ENCODE measurements at regions not wholly inside any gene's neighbourhood (a gene's known extent, or its start where the extent isn't known, plus 50 kb on each side); places are given as distances from the start of the nearest gene placed in this dataset.

- Histone ChIP-seq H3F3A (ENCODE audit: low read length, unreplicated experiment) (no peaks in the 10 kb centered on the region), H3K9ac (ENCODE audit: low read length) (no peak overlapping the region), H3K27me3 (ENCODE audit: low read length) (no peaks in the 10 kb centered on the region), H3K36me3 (ENCODE audit: low read depth, low read length) (no peaks in the 10 kb centered on the region), H3K9me2 (replicated peaks; ENCODE audit: low read length) (no peaks in the 10 kb centered on the region), H3K79me2 (ENCODE audit: low read length) (no peaks in the 10 kb centered on the region), H2AFZ (ENCODE audit: low read length) (no peak overlapping the region), H3K4me2 (ENCODE audit: low read length) (no peak overlapping the region), H3K4me3 (ENCODE audit: low read length) (no peak overlapping the region), H3K9me3 (ENCODE audit: low read length) (no peaks in the 10 kb centered on the region), H4K20me1 (ENCODE audit: low read length) (no peaks in the 10 kb centered on the region), H3K27ac (ENCODE audit: low read length) (no peak overlapping the region), H3K4me1 (ENCODE audit: insufficient read depth, low read length) (no peaks in the 10 kb centered on the region)
- no peak for DNase-seq
- BruUV-seq (replicated peaks), result no TSS peak
- ChIA-PET POLR2A (ENCODE audit: unreplicated experiment) (no interaction called here), CTCF (no interaction called here)
- TF ChIP-seq EZH2phosphoT487 (IDR thresholded peaks at IDR 0.05; ENCODE audit: borderline replicate concordance, low read length) (no peak), CTCF (conservative IDR thresholded peaks at IDR 0.05; ENCODE audit: low read depth, low read length) (no peak), EZH2 (IDR thresholded peaks at IDR 0.05; ENCODE audit: low read length, unreplicated experiment) (no peak)
- intact Hi-C loops (cut with micrococcal nuclease), result loop anchor here (10.0 kb wide), 1 partner anchor 130 kb away; no protein-coding TSS in a partner anchor
- no peak for ATAC-seq
Measured at GRCh38 chr2:194494401-194494800, 1162.6 kb upstream of the SLC39A10 start.

- ATAC-seq, result no peak
- no peak overlapping the region for H2AFZ ChIP-seq (ENCODE audit: low read length)
- H3F3A ChIP-seq (ENCODE audit: low read length, unreplicated experiment), result no peaks in the 10 kb centered on the region
- H3K27me3 ChIP-seq (ENCODE audit: low read length), result no peaks in the 10 kb centered on the region
- no peak for DNase-seq
- BruUV-seq (replicated peaks), result no TSS peak
- ChIA-PET CTCF (no interaction called here), POLR2A (ENCODE audit: unreplicated experiment) (interaction anchor here (0.7 kb wide), 1 partner anchor 31 kb away, joined by 6 read pairs; no protein-coding TSS in a partner anchor)
- no peak overlapping the region for H3K4me3 ChIP-seq (ENCODE audit: low read length)
- H3K27ac ChIP-seq (ENCODE audit: low read length), result no peak overlapping the region
- intact Hi-C loops (cut with micrococcal nuclease), result loop anchor here (10.0 kb wide), 1 partner anchor 127 kb away; no protein-coding TSS in a partner anchor
- no peak for TF ChIP-seq EZH2 (IDR thresholded peaks at IDR 0.05; ENCODE audit: low read length, unreplicated experiment)
- no peak for TF ChIP-seq CTCF (conservative IDR thresholded peaks at IDR 0.05; ENCODE audit: low read depth, low read length)
- no peak for TF ChIP-seq EZH2phosphoT487 (IDR thresholded peaks at IDR 0.05; ENCODE audit: borderline replicate concordance, low read length)
- no peaks in the 10 kb centered on the region for H3K4me1 ChIP-seq (ENCODE audit: insufficient read depth, low read length)
- H3K36me3 ChIP-seq (ENCODE audit: low read depth, low read length), result no peaks in the 10 kb centered on the region
- no peak overlapping the region for H3K9ac ChIP-seq (ENCODE audit: low read length)
- H3K9me2 ChIP-seq (replicated peaks; ENCODE audit: low read length), result no peaks in the 10 kb centered on the region
- no peak overlapping the region for H3K4me2 ChIP-seq (ENCODE audit: low read length)
- no peaks in the 10 kb centered on the region for H4K20me1 ChIP-seq (ENCODE audit: low read length)
- no peaks in the 10 kb centered on the region for H3K9me3 ChIP-seq (ENCODE audit: low read length)
- no peaks in the 10 kb centered on the region for H3K79me2 ChIP-seq (ENCODE audit: low read length)
Measured at GRCh38 chr2:194491409-194492115, 1165.5 kb upstream of the SLC39A10 start.

GRCh38 chr2:194486326-194486725, 1170.7 kb upstream of the SLC39A10 start:
- no peaks in the 10 kb centered on the region for H3K9me2 ChIP-seq (replicated peaks; ENCODE audit: low read length)
- TF ChIP-seq EZH2 (IDR thresholded peaks at IDR 0.05; ENCODE audit: low read length, unreplicated experiment) (no peak), CTCF (conservative IDR thresholded peaks at IDR 0.05; ENCODE audit: low read depth, low read length) (no peak), EZH2phosphoT487 (IDR thresholded peaks at IDR 0.05; ENCODE audit: borderline replicate concordance, low read length) (no peak)
- no TSS peak for BruUV-seq (replicated peaks)
- ATAC-seq (no peak), DNase-seq (no peak)
- no peak overlapping the region for H3K4me2 ChIP-seq (ENCODE audit: low read length)
- H3K27me3 ChIP-seq (ENCODE audit: low read length), result no peaks in the 10 kb centered on the region
- CTCF ChIA-PET, result no interaction called here
- H3K9me3 ChIP-seq (ENCODE audit: low read length), result no peaks in the 10 kb centered on the region
- no peak overlapping the region for H3K9ac ChIP-seq (ENCODE audit: low read length)
- no peaks in the 10 kb centered on the region for H3K79me2 ChIP-seq (ENCODE audit: low read length)
- H3F3A ChIP-seq (ENCODE audit: low read length, unreplicated experiment), result no peaks in the 10 kb centered on the region
- no peak overlapping the region for H3K27ac ChIP-seq (ENCODE audit: low read length)
- POLR2A ChIA-PET (ENCODE audit: unreplicated experiment), result no interaction called here
- H4K20me1 ChIP-seq (ENCODE audit: low read length), result no peaks in the 10 kb centered on the region
- H3K4me1 ChIP-seq (ENCODE audit: insufficient read depth, low read length), result no peaks in the 10 kb centered on the region
- H2AFZ ChIP-seq (ENCODE audit: low read length), result no peak overlapping the region
- no peaks in the 10 kb centered on the region for H3K36me3 ChIP-seq (ENCODE audit: low read depth, low read length)
- intact Hi-C loops (cut with micrococcal nuclease), result no loop called here
- H3K4me3 ChIP-seq (ENCODE audit: low read length), result no peak overlapping the region
